OCI-LY7 (cell line): ENCODE measurements at regions not wholly inside any gene's neighbourhood (a gene's known extent, or its start where the extent isn't known, plus 50 kb on each side); places are given as distances from the start of the nearest gene placed in this dataset.

Source experiments
- EZH2phosphoT487 ChIP-seq: fragments of 200-600 bp; sonication (generic); IDR thresholded peaks from 2 replicates; pipeline ENCODE4 v1.6.1; 2018; ENCODE audit warnings: low read depth, borderline replicate concordance, mild to moderate bottlenecking, mixed run types, antibody characterized with exemption, low read length, moderate library complexity, mixed read lengths
- TF ChIP-seq, protein P1 (sequence below): fragments of 200-600 bp; sonication (generic); conservative IDR thresholded peaks from 2 replicates; pipeline ENCODE4 v1.5.1; 2014; ENCODE audit warnings: mild to moderate bottlenecking, antibody characterized with exemption, low read length, moderate library complexity, mixed read lengths

DNA sequence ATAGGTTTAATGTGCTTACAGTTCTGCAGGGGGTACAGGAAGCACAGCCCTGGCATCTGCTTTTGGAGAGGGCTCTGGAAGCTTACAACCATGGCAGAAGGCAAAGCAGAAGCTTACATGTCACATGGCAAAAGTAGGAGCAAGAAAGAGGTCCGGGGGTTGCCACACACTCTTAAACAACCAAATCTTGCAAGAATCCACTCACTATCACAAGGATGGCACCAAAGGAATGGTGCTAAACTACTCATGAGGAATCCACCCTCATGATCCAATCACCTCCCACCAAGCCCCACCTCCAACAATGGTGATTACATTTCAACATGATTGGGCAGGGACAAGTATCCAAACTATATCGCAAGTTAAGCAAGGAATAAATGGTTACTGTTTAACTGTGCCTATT lies 255.8 kb upstream of the AVPR1A start:
- TF ChIP-seq, protein P1, sequence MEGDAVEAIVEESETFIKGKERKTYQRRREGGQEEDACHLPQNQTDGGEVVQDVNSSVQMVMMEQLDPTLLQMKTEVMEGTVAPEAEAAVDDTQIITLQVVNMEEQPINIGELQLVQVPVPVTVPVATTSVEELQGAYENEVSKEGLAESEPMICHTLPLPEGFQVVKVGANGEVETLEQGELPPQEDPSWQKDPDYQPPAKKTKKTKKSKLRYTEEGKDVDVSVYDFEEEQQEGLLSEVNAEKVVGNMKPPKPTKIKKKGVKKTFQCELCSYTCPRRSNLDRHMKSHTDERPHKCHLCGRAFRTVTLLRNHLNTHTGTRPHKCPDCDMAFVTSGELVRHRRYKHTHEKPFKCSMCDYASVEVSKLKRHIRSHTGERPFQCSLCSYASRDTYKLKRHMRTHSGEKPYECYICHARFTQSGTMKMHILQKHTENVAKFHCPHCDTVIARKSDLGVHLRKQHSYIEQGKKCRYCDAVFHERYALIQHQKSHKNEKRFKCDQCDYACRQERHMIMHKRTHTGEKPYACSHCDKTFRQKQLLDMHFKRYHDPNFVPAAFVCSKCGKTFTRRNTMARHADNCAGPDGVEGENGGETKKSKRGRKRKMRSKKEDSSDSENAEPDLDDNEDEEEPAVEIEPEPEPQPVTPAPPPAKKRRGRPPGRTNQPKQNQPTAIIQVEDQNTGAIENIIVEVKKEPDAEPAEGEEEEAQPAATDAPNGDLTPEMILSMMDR, result no peak
- no peak for TF ChIP-seq EZH2phosphoT487
